ENCODE measurements at regions not wholly inside any gene's neighbourhood (a gene's known extent, or its start where the extent isn't known, plus 50 kb on each side); places are given as distances from the start of the nearest gene placed in this dataset.
"Not testable (repeated sequence)": the region's sequence is repeated elsewhere in the genome, so short reads cannot be mapped to it uniquely, and the experiment has no call there.

DNA sequence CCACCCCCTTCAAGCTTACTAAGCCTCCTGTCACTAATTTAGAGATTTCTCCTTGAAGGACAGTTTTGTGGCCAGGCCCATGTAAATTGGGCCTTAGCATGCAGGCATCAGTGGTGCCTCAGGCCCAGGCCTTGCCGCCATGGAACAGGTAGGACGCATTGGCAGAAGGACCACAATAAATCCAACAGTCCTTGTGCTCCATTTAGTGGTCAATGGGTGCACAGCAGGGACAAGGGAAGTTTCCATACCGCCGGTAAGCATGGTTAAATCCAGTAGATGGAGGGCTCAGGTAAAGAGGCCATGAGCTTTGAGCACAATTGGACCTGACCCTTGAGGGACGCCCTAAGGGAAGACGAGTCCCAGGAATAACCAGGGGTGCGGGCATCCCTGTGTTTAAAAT is 97.3 kb downstream of the UGT2B28 start:
- 84 to 89% methylated on average over 7 of the region's 7 CpGs for WGBS, 2 donors
- intact Hi-C loops (cut with DNase I; ENCODE audit: low total_unique reads), result no loop called here
- DNase-seq, result no peak
- H3K4me3 ChIP-seq, result no peak overlapping the region
- H3K9me3 ChIP-seq, result no peaks in the 10 kb centered on the region
- H3K27ac ChIP-seq, result no peak overlapping the region
- TF ChIP-seq POLR2A (IDR thresholded peaks at IDR 0.05), result no peak
- TF ChIP-seq, protein P1, sequence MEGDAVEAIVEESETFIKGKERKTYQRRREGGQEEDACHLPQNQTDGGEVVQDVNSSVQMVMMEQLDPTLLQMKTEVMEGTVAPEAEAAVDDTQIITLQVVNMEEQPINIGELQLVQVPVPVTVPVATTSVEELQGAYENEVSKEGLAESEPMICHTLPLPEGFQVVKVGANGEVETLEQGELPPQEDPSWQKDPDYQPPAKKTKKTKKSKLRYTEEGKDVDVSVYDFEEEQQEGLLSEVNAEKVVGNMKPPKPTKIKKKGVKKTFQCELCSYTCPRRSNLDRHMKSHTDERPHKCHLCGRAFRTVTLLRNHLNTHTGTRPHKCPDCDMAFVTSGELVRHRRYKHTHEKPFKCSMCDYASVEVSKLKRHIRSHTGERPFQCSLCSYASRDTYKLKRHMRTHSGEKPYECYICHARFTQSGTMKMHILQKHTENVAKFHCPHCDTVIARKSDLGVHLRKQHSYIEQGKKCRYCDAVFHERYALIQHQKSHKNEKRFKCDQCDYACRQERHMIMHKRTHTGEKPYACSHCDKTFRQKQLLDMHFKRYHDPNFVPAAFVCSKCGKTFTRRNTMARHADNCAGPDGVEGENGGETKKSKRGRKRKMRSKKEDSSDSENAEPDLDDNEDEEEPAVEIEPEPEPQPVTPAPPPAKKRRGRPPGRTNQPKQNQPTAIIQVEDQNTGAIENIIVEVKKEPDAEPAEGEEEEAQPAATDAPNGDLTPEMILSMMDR (IDR thresholded peaks at IDR 0.05), result no peak
- H3K36me3 ChIP-seq (ENCODE audit: low read depth, missing control alignments), result no peaks in the 10 kb centered on the region
- H3K4me1 ChIP-seq, result no peaks in the 10 kb centered on the region
- no peaks in the 10 kb centered on the region for H3K27me3 ChIP-seq

DNA sequence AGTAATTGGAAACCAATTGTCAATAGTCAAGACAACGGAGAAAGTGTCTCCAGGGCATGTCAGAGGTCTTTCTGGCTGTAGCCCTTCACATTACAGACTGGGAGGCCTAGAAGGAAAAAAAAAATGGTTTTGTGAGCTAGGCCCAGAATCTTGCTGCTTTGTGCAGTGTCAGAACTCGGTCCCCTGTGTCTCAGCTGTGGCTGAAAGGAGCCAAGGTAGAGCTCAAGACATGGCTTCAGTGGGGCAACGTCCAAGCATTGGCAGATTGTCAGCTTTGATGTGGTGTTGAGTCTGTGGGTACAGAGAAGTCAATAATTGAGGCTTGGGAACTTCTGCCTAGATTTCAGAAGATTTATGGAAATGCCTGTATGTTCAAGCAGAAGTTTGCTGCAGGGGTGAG is 103.0 kb downstream of the UGT2B28 start:
- no peaks in the 10 kb centered on the region for H3K4me1 ChIP-seq
- H3K36me3 ChIP-seq (ENCODE audit: low read depth, missing control alignments), result no peaks in the 10 kb centered on the region
- H3K27me3 ChIP-seq, result no peaks in the 10 kb centered on the region
- H3K27ac ChIP-seq, result no peak overlapping the region
- no peaks in the 10 kb centered on the region for H3K9me3 ChIP-seq
- TF ChIP-seq, protein P1 (IDR thresholded peaks at IDR 0.05), result no peak
- TF ChIP-seq POLR2A (IDR thresholded peaks at IDR 0.05), result no peak
- no peak for DNase-seq
- 72 to 78% methylated on average over 3 of the region's 3 CpGs for WGBS, 2 donors
- no peak overlapping the region for H3K4me3 ChIP-seq
- intact Hi-C loops (cut with DNase I; ENCODE audit: low total_unique reads), result no loop called here

DNA sequence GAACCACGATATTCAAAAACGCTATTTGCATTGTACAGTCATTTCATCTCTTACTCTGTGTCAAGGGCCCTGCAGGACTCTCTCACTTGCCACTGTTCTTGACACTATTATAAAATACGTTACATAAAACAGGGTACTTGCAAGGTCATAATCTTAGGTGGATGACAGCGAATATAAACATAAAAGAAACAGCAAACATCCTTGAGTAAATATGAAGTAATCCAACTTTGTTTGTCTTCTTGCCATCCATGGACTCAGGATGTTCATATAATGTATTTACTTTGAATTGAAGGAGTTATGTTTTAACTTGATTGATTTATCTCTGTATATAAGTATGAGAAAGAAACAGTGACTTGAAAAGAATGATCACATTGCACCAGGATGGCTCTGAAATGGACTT is 106.6 kb downstream of the UGT2B4 start:
- DNase-seq; H3K9me3 ChIP-seq; H3K36me3 ChIP-seq (ENCODE audit: low read depth, missing control alignments); H3K27me3 ChIP-seq; H3K4me1 ChIP-seq; H3K4me3 ChIP-seq; intact Hi-C loops (cut with DNase I; ENCODE audit: low total_unique reads); H3K27ac ChIP-seq: not testable (repeated sequence)
- WGBS, 2 donors, result 76 to 87% methylated on average over 4 of the region's 4 CpGs

DNA sequence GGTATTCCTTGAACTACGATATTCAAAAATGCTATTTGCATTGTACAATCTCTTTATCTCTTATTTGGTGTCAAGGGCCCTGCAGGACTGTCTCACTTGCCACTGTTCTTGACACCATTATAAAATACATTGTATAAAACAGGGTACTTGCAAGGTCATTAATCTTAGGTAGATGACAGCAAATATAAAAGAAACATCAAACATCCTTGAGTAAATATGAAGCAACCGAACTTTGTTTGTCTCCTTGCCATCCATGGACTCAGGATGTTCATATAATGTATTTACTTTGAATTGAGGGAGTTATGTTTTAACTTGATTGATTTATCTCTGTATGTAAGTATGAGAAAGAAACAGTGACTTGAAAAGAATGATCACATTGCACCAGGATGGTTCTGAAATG is 87.3 kb downstream of the UGT2B4 start:
- H3K36me3 ChIP-seq (ENCODE audit: low read depth, missing control alignments), result no peaks in the 10 kb centered on the region
- no peak overlapping the region for H3K27ac ChIP-seq
- TF ChIP-seq POLR2A (IDR thresholded peaks at IDR 0.05), result no peak
- TF ChIP-seq, protein P1 (IDR thresholded peaks at IDR 0.05), result no peak
- intact Hi-C loops (cut with DNase I; ENCODE audit: low total_unique reads), result no loop called here
- H3K4me1 ChIP-seq, result no peaks in the 10 kb centered on the region
- no peaks in the 10 kb centered on the region for H3K9me3 ChIP-seq
- WGBS, 2 donors, result 88 to 89% methylated on average over 2 of the region's 2 CpGs
- no peak overlapping the region for H3K4me3 ChIP-seq
- H3K27me3 ChIP-seq, result no peaks in the 10 kb centered on the region
- no peak for DNase-seq

DNA sequence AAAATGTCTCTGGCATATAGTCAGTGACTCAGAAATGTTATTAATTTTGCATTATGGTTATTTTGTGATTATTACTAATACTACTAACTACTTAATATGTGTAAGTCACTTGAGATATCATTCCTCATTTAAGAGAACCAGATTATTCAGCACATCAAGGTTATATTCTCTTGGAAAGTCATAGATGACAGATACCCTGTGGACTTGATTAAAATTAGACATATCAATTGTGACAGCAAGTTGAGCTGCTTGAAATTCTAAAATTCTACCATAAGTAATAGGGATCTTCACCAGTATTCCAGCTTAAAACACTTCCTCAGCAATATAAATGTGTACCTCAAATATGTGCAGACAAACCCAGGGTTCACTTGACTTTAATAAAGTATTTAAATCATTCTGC is 83.7 kb downstream of the UGT2B4 start:
- H3K4me1 ChIP-seq; H3K4me3 ChIP-seq; H3K36me3 ChIP-seq (ENCODE audit: low read depth, missing control alignments); DNase-seq; intact Hi-C loops (cut with DNase I; ENCODE audit: low total_unique reads); H3K9me3 ChIP-seq; H3K27ac ChIP-seq; H3K27me3 ChIP-seq: not testable (repeated sequence)

DNA sequence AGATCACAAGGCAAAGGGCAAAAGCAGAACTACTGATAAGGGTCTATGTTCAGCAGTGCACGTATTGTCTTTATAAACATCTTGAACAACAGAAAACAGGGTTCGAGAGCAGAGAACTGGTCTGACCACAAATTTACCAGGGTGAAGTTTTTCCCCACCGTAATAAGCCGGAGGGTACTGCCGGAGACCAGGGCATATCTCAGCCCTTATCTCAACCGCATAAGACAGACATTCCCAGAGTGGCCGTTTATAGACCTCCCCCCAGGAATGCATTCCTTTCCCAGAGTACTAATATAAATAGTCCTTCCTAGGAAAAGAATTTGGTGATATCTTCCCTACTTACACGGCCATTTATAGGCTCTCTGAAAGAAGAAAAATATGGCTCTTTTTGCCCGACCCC is 71.0 kb downstream of the UGT2B4 start:
- H3K9me3 ChIP-seq; H3K4me1 ChIP-seq; H3K4me3 ChIP-seq; H3K27ac ChIP-seq; H3K36me3 ChIP-seq (ENCODE audit: low read depth, missing control alignments); H3K27me3 ChIP-seq; intact Hi-C loops (cut with DNase I; ENCODE audit: low total_unique reads); DNase-seq: not testable (repeated sequence)
- 79 to 87% methylated on average over 9 of the region's 9 CpGs for WGBS, 2 donors
